IMR-90 (cell line): ENCODE measurements at regions not wholly inside any gene's neighbourhood (a gene's known extent, or its start where the extent isn't known, plus 50 kb on each side); places are given as distances from the start of the nearest gene placed in this dataset.

Source experiments
- ATAC-seq: fragments of 200-7000 bp; cut with Tn5 transposase; 2 replicates; pipeline ENCODE4 v1.9.1; 2020; ENCODE audit warnings: low read depth, mild to moderate bottlenecking, moderate library complexity
- BruUV-seq: library from RNA; stranded (reverse); fragments of 400-500 nt; replicated peaks from 2 replicates; lab custom pipeline; 2021; lab: Mats Ljungman, UMichigan
- CTCF ChIA-PET: fragments of 300-600 bp; formaldehyde crosslinking; extraction: SDS; loops from one replicate; lab custom pipeline; 2021; ENCODE audit warnings: antibody characterized with exemption; lab: Yijun Ruan, JAX
- POLR2A ChIA-PET: fragments of 300-600 bp; sonication (Branson Sonifier 250); formaldehyde crosslinking; loops from one replicate; lab custom pipeline; 2022; ENCODE audit warnings: antibody characterized with exemption; ENCODE audit not compliant: unreplicated experiment; lab: Charles Lee
- DNase-seq: peaks from one replicate; pipeline ENCODE4 v3.0.0; 2013
- H2AFZ ChIP-seq: replicated peaks from 2 replicates; pipeline ENCODE3; 2013; ENCODE audit warnings: low read length, mild to moderate bottlenecking; ENCODE audit not compliant: poor library complexity
- H2AK5ac ChIP-seq: 2 replicates; pipeline ENCODE4 v1.6.1; 2013; ENCODE audit warnings: low read depth, low read length, inconsistent platforms
- H2AK9ac ChIP-seq: replicated peaks from 2 replicates; pipeline ENCODE3; 2013; ENCODE audit warnings: mild to moderate bottlenecking, low read depth, low read length, moderate library complexity; ENCODE audit not compliant: poor library complexity
- H2BK120ac ChIP-seq: 2 replicates; pipeline ENCODE4 v1.6.1; 2013; ENCODE audit warnings: low read depth, low read length, inconsistent platforms
- H2BK15ac ChIP-seq: 3 replicates; pipeline ENCODE4 v1.6.1; 2013; ENCODE audit warnings: low read depth, low read length, inconsistent platforms
- H2BK20ac ChIP-seq: 2 replicates; pipeline ENCODE4 v1.6.1; 2013; ENCODE audit warnings: low read depth, mild to moderate bottlenecking, inconsistent platforms, low read length, moderate library complexity
- H2BK5ac ChIP-seq: 2 replicates; pipeline ENCODE4 v1.6.1; 2013; ENCODE audit warnings: mild to moderate bottlenecking, low read depth, low read length, inconsistent platforms; ENCODE audit not compliant: poor library complexity, severe bottlenecking
- H3K14ac ChIP-seq: replicated peaks from 2 replicates; pipeline ENCODE4 v1.6.1; 2013; ENCODE audit warnings: low read depth, low read length, inconsistent platforms
- H3K18ac ChIP-seq: 2 replicates; pipeline ENCODE4 v1.6.1; 2013; ENCODE audit warnings: low read depth, low read length, control low read depth
- H3K23ac ChIP-seq: 2 replicates; pipeline ENCODE4 v1.6.1; 2013; ENCODE audit warnings: low read depth, low read length, inconsistent platforms
- H3K27ac ChIP-seq: 2 replicates; pipeline ENCODE4 v1.5.1; 2013; ENCODE audit warnings: mild to moderate bottlenecking, control low read depth, low read length; ENCODE audit not compliant: insufficient read depth
- H3K27me3 ChIP-seq: 2 replicates; pipeline ENCODE4 v1.6.1; 2013; ENCODE audit warnings: low read length; ENCODE audit not compliant: control insufficient read depth, insufficient read depth
- H3K36me3 ChIP-seq: 2 replicates; pipeline ENCODE4 v1.6.1; 2013; ENCODE audit warnings: low read length, mixed read lengths; ENCODE audit not compliant: control insufficient read depth, insufficient read depth
- H3K4ac ChIP-seq: 2 replicates; pipeline ENCODE4 v1.6.1; 2013; ENCODE audit warnings: low read depth, low read length, inconsistent platforms
- H3K4me1 ChIP-seq: 2 replicates; pipeline ENCODE4 v1.6.1; 2013; ENCODE audit warnings: low read length, mixed read lengths; ENCODE audit not compliant: control insufficient read depth, insufficient read depth
- H3K4me2 ChIP-seq: 2 replicates; pipeline ENCODE4 v1.6.1; 2013; ENCODE audit warnings: low read depth, mild to moderate bottlenecking, control low read depth, low read length, moderate library complexity
- H3K4me3 ChIP-seq: 2 replicates; pipeline ENCODE4 v1.5.1; 2013; ENCODE audit warnings: low read depth, mild to moderate bottlenecking, control low read depth, low read length, moderate library complexity; ENCODE audit not compliant: insufficient read depth
- H3K56ac ChIP-seq: 2 replicates; pipeline ENCODE4 v1.6.1; 2013; ENCODE audit warnings: low read length, inconsistent platforms; ENCODE audit not compliant: insufficient read depth; ENCODE audit errors: extremely low read depth
- H3K79me1 ChIP-seq, 2 experiments: 2 replicates each; pipeline ENCODE4 v1.6.1; 2013; ENCODE audit warnings: low read length in 2 of 2, inconsistent platforms in 1 of 2, low read depth in 1 of 2
- H3K9ac ChIP-seq: 2 replicates; pipeline ENCODE4 v1.6.1; 2013; ENCODE audit warnings: low read depth, low read length, control low read depth
- H3K9me1 ChIP-seq: 2 replicates; pipeline ENCODE4 v1.6.1; 2013; ENCODE audit warnings: low read length, inconsistent platforms; ENCODE audit not compliant: insufficient read depth
- H3K9me3 ChIP-seq: 2 replicates; pipeline ENCODE4 v1.6.1; 2013; ENCODE audit warnings: low read length; ENCODE audit not compliant: control insufficient read depth, insufficient read depth
- H4K20me1 ChIP-seq: 2 replicates; pipeline ENCODE4 v1.6.1; 2013; ENCODE audit warnings: low read length, inconsistent platforms; ENCODE audit not compliant: insufficient read depth
- H4K5ac ChIP-seq: 2 replicates; pipeline ENCODE4 v1.6.1; 2013; ENCODE audit warnings: mild to moderate bottlenecking, low read depth, low read length, control low read depth
- H4K8ac ChIP-seq, 2 experiments: 2 replicates each; pipeline ENCODE4 v1.6.1; 2013; ENCODE audit warnings: low read depth in 2 of 2, low read length in 2 of 2, control low read depth in 1 of 2, inconsistent platforms in 1 of 2
- H4K91ac ChIP-seq: 2 replicates; pipeline ENCODE4 v1.6.1; 2013; ENCODE audit warnings: low read depth, low read length, inconsistent platforms; ENCODE audit not compliant: insufficient read depth
- BHLHE40 ChIP-seq: fragments of 150-350 bp; IDR thresholded peaks from 2 replicates; pipeline ENCODE4 v1.6.1; 2016; ENCODE audit warnings: mild to moderate bottlenecking, low read depth, low read length
- CEBPB ChIP-seq: IDR thresholded peaks from 2 replicates; pipeline ENCODE4 v1.6.1; 2012; ENCODE audit warnings: low read depth, low read length, improper control_type of control experiment
- CHD1 ChIP-seq: IDR thresholded peaks from 2 replicates; pipeline ENCODE4 v1.6.1; 2012; ENCODE audit warnings: low read depth, low read length, improper control_type of control experiment
- FOS ChIP-seq: fragments of 150-350 bp; IDR thresholded peaks from 2 replicates; pipeline ENCODE4 v1.6.1; 2016; ENCODE audit warnings: low read depth, low read length
- MAFK ChIP-seq: IDR thresholded peaks from 2 replicates; pipeline ENCODE4 v1.6.1; 2012; ENCODE audit warnings: low read depth, low read length, improper control_type of control experiment
- MAZ ChIP-seq: IDR thresholded peaks from 2 replicates; pipeline ENCODE4 v1.6.1; 2012; ENCODE audit warnings: low read depth, mild to moderate bottlenecking, low read length, improper control_type of control experiment, moderate library complexity, borderline replicate concordance
- MXI1 ChIP-seq: IDR thresholded peaks from 2 replicates; pipeline ENCODE4 v1.6.1; 2012; ENCODE audit warnings: low read depth, mild to moderate bottlenecking, low read length, moderate library complexity, borderline replicate concordance
- NFE2L2 ChIP-seq: fragments of 150-350 bp; IDR thresholded peaks from 2 replicates; pipeline ENCODE4 v1.6.1; 2016; ENCODE audit warnings: low read depth, mild to moderate bottlenecking, low read length
- POLR2A ChIP-seq: IDR thresholded peaks from 2 replicates; pipeline ENCODE4 v1.6.1; 2012; ENCODE audit warnings: mild to moderate bottlenecking, low read depth, low read length
- RAD21 ChIP-seq: IDR thresholded peaks from 2 replicates; pipeline ENCODE4 v1.6.1; 2012; ENCODE audit warnings: low read length, improper control_type of control experiment
- RCOR1 ChIP-seq: IDR thresholded peaks from 2 replicates; pipeline ENCODE4 v1.6.1; 2012; ENCODE audit warnings: mild to moderate bottlenecking, low read length, improper control_type of control experiment; ENCODE audit not compliant: insufficient replicate concordance
- RFX5 ChIP-seq: IDR thresholded peaks from 2 replicates; pipeline ENCODE4 v1.8.0; 2012; ENCODE audit warnings: low read depth, mild to moderate bottlenecking, low read length, moderate library complexity
- SMC3 ChIP-seq: fragments of 150-350 bp; IDR thresholded peaks from 2 replicates; pipeline ENCODE4 v1.6.1; 2016; ENCODE audit warnings: low read depth, mild to moderate bottlenecking, antibody characterized with exemption, low read length, moderate library complexity
- WGBS, 2 experiments: methylation state at CpG; one replicate each; pipeline versions ENCODE4 v1.1.5 to v1.1.7; 2013; ENCODE audit warnings: missing lambda C conversion rate in 2 of 2; ENCODE audit not compliant: insufficient read length in 1 of 2; ENCODE audit errors: extremely low coverage in 2 of 2; 5-methylcytosine and 5-hydroxymethylcytosine counted together
- dilution Hi-C: fragments of 300-500 bp; cut with HindIII; formaldehyde crosslinking; loops from one replicate; pipeline ENCODE4 v1.14.3; 2018; ENCODE audit warnings: low sequenced_read_pairs; ENCODE audit not compliant: unreplicated experiment
- in situ Hi-C: fragments of 300-500 bp; cut with MboI; formaldehyde crosslinking; loops from 3 replicates; pipeline ENCODE4 v1.14.3; 2019; ENCODE audit warnings: low sequenced_read_pairs, inconsistent platforms, mixed read lengths
- intact Hi-C: fragments of 100-400 bp; cut with micrococcal nuclease; formaldehyde crosslinking; loops from 2 replicates; pipeline ENCODE4 v1.10.0; 2022
- TF ChIP-seq, protein P1 (sequence below): fragments of 150-350 bp; IDR thresholded peaks from 2 replicates; pipeline ENCODE4 v1.6.1; 2016; ENCODE audit warnings: low read depth, mild to moderate bottlenecking, low read length, moderate library complexity, borderline replicate concordance
- TF ChIP-seq, protein P2 (sequence below): fragments of 150-350 bp; IDR thresholded peaks from 2 replicates; pipeline ENCODE4 v1.6.1; 2017; ENCODE audit warnings: mild to moderate bottlenecking, antibody characterized with exemption, low read length, low read depth
- TF ChIP-seq, protein P3 (sequence below): conservative IDR thresholded peaks from 2 replicates; pipeline ENCODE4 v1.5.1; 2012; ENCODE audit warnings: mild to moderate bottlenecking, low read depth, low read length, improper control_type of control experiment

DNA sequence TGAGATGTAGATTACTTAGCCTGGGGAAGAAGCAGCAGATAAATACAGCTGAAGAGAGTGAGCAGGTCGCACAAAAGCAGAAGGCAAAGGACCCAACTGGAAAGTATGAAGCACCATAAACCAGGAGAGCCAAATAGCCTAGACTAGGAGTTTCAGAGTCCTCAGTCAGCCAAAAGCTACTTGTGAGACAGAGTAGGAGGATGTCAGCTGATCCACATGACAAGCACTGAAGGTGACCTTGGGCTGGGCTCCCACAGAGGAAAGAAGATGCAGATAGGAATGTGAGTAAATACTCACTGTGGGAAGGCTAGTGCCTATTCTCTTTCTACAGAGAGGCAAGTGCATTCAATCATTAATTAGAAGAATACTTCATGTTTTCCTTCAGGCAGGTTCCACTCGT is 274.0 kb upstream of the POU3F2 start:
- Histone ChIP-seq H3K27me3 (no peaks in the 10 kb centered on the region), H3K14ac (no peak overlapping the region), H4K91ac (no peak overlapping the region), H3K4me2 (no peak overlapping the region), H2BK5ac (no peak overlapping the region), H2BK120ac (no peak overlapping the region), H4K8ac (no peak overlapping the region), H3K36me3 (no peaks in the 10 kb centered on the region), H2AK5ac (no peak overlapping the region), H3K9ac (no peak overlapping the region), H2BK20ac (no peak overlapping the region), H2AK9ac (no peak overlapping the region), H2AFZ (no peak overlapping the region), H3K4me3 (no peak overlapping the region), H3K18ac (no peak overlapping the region), H3K27ac (no peak overlapping the region), H3K23ac (no peak overlapping the region), H3K9me3 (peaks cover 7% of the 10 kb centered on the region), H4K20me1 (no peaks in the 10 kb centered on the region), H3K79me1 (no peaks in the 10 kb centered on the region), H3K9me1 (no peaks in the 10 kb centered on the region), H2BK15ac (no peak overlapping the region), H3K4me1 (no peaks in the 10 kb centered on the region), H4K5ac (no peak overlapping the region), H3K56ac (no peak overlapping the region), H3K4ac (no peak overlapping the region)
- TF ChIP-seq CEBPB (no peak), RCOR1 (no peak), CHD1 (no peak), NFE2L2 (no peak), MAZ (no peak), RAD21 (no peak), MXI1 (no peak), SMC3 (no peak), RFX5 (no peak), MAFK (no peak), BHLHE40 (no peak), FOS (no peak), POLR2A (no peak)
- TF ChIP-seq, protein P1, sequence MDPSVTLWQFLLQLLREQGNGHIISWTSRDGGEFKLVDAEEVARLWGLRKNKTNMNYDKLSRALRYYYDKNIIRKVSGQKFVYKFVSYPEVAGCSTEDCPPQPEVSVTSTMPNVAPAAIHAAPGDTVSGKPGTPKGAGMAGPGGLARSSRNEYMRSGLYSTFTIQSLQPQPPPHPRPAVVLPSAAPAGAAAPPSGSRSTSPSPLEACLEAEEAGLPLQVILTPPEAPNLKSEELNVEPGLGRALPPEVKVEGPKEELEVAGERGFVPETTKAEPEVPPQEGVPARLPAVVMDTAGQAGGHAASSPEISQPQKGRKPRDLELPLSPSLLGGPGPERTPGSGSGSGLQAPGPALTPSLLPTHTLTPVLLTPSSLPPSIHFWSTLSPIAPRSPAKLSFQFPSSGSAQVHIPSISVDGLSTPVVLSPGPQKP = no peak
- TF ChIP-seq, protein P2, sequence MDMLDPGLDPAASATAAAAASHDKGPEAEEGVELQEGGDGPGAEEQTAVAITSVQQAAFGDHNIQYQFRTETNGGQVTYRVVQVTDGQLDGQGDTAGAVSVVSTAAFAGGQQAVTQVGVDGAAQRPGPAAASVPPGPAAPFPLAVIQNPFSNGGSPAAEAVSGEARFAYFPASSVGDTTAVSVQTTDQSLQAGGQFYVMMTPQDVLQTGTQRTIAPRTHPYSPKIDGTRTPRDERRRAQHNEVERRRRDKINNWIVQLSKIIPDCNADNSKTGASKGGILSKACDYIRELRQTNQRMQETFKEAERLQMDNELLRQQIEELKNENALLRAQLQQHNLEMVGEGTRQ = no peak
- TF ChIP-seq, protein P3, sequence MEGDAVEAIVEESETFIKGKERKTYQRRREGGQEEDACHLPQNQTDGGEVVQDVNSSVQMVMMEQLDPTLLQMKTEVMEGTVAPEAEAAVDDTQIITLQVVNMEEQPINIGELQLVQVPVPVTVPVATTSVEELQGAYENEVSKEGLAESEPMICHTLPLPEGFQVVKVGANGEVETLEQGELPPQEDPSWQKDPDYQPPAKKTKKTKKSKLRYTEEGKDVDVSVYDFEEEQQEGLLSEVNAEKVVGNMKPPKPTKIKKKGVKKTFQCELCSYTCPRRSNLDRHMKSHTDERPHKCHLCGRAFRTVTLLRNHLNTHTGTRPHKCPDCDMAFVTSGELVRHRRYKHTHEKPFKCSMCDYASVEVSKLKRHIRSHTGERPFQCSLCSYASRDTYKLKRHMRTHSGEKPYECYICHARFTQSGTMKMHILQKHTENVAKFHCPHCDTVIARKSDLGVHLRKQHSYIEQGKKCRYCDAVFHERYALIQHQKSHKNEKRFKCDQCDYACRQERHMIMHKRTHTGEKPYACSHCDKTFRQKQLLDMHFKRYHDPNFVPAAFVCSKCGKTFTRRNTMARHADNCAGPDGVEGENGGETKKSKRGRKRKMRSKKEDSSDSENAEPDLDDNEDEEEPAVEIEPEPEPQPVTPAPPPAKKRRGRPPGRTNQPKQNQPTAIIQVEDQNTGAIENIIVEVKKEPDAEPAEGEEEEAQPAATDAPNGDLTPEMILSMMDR = no peak
- ChIA-PET POLR2A (interaction anchor here (0.6 kb wide), 2 partner anchors 496 to 611 kb away, joined by 6 to 7 read pairs; no protein-coding TSS in a partner anchor), CTCF (no interaction called here)
- in situ Hi-C loops = no loop called here
- DNase-seq (no peak), ATAC-seq (no peak)
- WGBS, 2 experiments = no CpG with 5 or more reads among the region's 2 CpGs
- dilution Hi-C loops = no loop called here
- intact Hi-C loops = no loop called here
- no TSS peak for BruUV-seq
